Smooth muscle cell (in vitro differentiated cells): ENCODE measurements at regions not wholly inside any gene's neighbourhood (a gene's known extent, or its start where the extent isn't known, plus 50 kb on each side); places are given as distances from the start of the nearest gene placed in this dataset.

Source experiments
- DNase-seq: peaks from one replicate; lab custom pipeline; 2025; ENCODE audit not compliant: unreplicated experiment; lab: John Stamatoyannopoulos, UW
- H2AFZ ChIP-seq: fragments of 200-600 bp; sonication (generic); 2 replicates; pipeline ENCODE4 v1.6.0; 2016; ENCODE audit warnings: antibody characterized with exemption, low read depth, mild to moderate bottlenecking
- H3F3A ChIP-seq: fragments of 200-600 bp; sonication (generic); 2 replicates; pipeline ENCODE4 v1.6.0; 2017; ENCODE audit warnings: antibody characterized with exemption, low read depth
- H3K27ac ChIP-seq: fragments of 200-600 bp; sonication (generic); 2 replicates; pipeline ENCODE4 v1.5.1; 2016; ENCODE audit warnings: low read depth, mild to moderate bottlenecking
- H3K27me3 ChIP-seq: fragments of 200-600 bp; sonication (generic); 2 replicates; pipeline ENCODE4 v1.6.1; 2016; ENCODE audit warnings: low read depth, mild to moderate bottlenecking
- H3K36me3 ChIP-seq: fragments of 200-600 bp; sonication (generic); 2 replicates; pipeline ENCODE4 v1.5.1; 2016; ENCODE audit warnings: low read depth
- H3K4me1 ChIP-seq: fragments of 200-600 bp; sonication (generic); 2 replicates; pipeline ENCODE4 v1.5.1; 2016; ENCODE audit warnings: low read depth
- H3K4me2 ChIP-seq: fragments of 200-600 bp; sonication (generic); 2 replicates; pipeline ENCODE4 v1.6.0; 2016; ENCODE audit warnings: mild to moderate bottlenecking
- H3K4me3 ChIP-seq: fragments of 200-600 bp; sonication (generic); 2 replicates; pipeline ENCODE4 v1.5.1; 2016; ENCODE audit warnings: mild to moderate bottlenecking
- H3K79me2 ChIP-seq: fragments of 200-600 bp; sonication (generic); 2 replicates; pipeline ENCODE4 v1.6.0; 2016; ENCODE audit warnings: low read depth, mild to moderate bottlenecking
- H3K9ac ChIP-seq: fragments of 200-600 bp; sonication (generic); 2 replicates; pipeline ENCODE4 v1.6.0; 2016; ENCODE audit warnings: low read depth
- H3K9me3 ChIP-seq: fragments of 200-600 bp; sonication (generic); replicated peaks from 2 replicates; pipeline ENCODE4 v1.5.1; 2016; ENCODE audit warnings: low read depth
- H4K20me1 ChIP-seq: fragments of 200-600 bp; sonication (generic); 2 replicates; pipeline ENCODE4 v1.6.0; 2016; ENCODE audit warnings: low read depth
- CTCF ChIP-seq: fragments of 200-600 bp; sonication (generic); IDR thresholded peaks from 2 replicates; pipeline ENCODE4 v1.5.1; 2017; ENCODE audit warnings: borderline replicate concordance, mild to moderate bottlenecking, antibody characterized with exemption; ENCODE audit not compliant: insufficient read depth, poor library complexity, severe bottlenecking
- WGBS: methylation state at CpG from one replicate; pipeline ENCODE4 v1.1.7; 2016; ENCODE audit warnings: low lambda C conversion rate; 5-methylcytosine and 5-hydroxymethylcytosine counted together

DNA sequence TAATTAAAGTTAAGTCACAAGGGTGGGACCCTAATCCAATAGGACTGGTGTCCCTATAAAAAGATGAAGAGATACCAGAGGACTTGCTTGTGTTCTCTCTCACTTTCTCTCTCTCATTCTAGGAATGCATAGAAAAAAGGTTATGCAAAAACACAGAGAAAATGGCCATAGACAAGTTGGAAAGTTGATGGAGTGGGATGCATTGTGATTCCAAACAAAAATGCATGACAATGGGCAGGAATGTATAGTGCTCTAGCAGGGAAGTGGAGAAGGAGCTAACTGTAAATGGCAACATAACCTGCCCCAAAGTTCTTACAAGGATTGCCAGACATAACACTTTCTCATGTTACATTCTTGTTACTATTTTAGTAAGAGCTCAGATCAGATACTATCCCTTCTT, 301.6 kb upstream of the LRATD1 start:
- no peak overlapping the region for H3K4me3 ChIP-seq
- no peaks in the 10 kb centered on the region for H3F3A ChIP-seq
- no peak overlapping the region for H3K4me2 ChIP-seq
- no peaks in the 10 kb centered on the region for H3K9me3 ChIP-seq
- no peak overlapping the region for H3K27ac ChIP-seq
- H4K20me1 ChIP-seq, result no peaks in the 10 kb centered on the region
- H3K79me2 ChIP-seq, result no peaks in the 10 kb centered on the region
- H2AFZ ChIP-seq, result no peak overlapping the region
- no peaks in the 10 kb centered on the region for H3K4me1 ChIP-seq
- H3K9ac ChIP-seq, result no peak overlapping the region
- no peaks in the 10 kb centered on the region for H3K27me3 ChIP-seq
- no peak for TF ChIP-seq CTCF
- H3K36me3 ChIP-seq, result no peaks in the 10 kb centered on the region
- no peak for DNase-seq

GRCh38 chr2:14336759-14337382, 295.6 kb upstream of the LRATD1 start:
- Histone ChIP-seq H2AFZ (no peak overlapping the region), H3K4me1 (no peaks in the 10 kb centered on the region), H3K36me3 (no peaks in the 10 kb centered on the region), H3K79me2 (no peaks in the 10 kb centered on the region), H3K9ac (no peak overlapping the region), H4K20me1 (no peaks in the 10 kb centered on the region), H3K27me3 (no peaks in the 10 kb centered on the region), H3K4me3 (no peak overlapping the region), H3F3A (no peaks in the 10 kb centered on the region), H3K9me3 (no peaks in the 10 kb centered on the region), H3K4me2 (no peak overlapping the region), H3K27ac (no peak overlapping the region)
- TF ChIP-seq CTCF, result no peak
- DNase-seq, result no peak
- WGBS, result 74% methylated on average over 2 of the region's 2 CpGs

DNA sequence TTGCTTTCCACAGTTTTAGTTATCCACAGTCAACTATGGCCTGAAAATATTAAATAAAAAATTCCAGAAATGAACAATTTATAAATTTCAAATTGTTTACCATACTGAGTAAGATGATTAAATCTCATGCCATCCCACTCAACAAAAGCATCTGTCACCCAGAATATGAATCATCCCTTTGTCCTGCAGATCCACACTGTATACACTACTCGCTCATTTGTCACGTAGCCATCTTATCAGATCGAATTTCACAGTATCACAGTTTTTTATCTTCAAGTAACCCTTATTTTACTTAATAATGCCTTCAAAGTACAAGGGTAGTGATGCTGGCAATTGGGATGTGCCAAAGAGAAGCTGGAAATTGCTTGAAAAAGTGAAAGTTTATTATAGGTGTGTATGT, 291.8 kb upstream of the LRATD1 start:
- H3K27me3 ChIP-seq, result no peaks in the 10 kb centered on the region
- H2AFZ ChIP-seq, result no peak overlapping the region
- no peak overlapping the region for H3K9ac ChIP-seq
- 79% methylated on average over 3 of the region's 3 CpGs for WGBS
- no peak for DNase-seq
- TF ChIP-seq CTCF, result no peak
- H3K79me2 ChIP-seq, result no peaks in the 10 kb centered on the region
- no peaks in the 10 kb centered on the region for H4K20me1 ChIP-seq
- H3K9me3 ChIP-seq, result no peaks in the 10 kb centered on the region
- H3F3A ChIP-seq, result no peaks in the 10 kb centered on the region
- no peak overlapping the region for H3K4me2 ChIP-seq
- no peak overlapping the region for H3K4me3 ChIP-seq
- no peaks in the 10 kb centered on the region for H3K36me3 ChIP-seq
- H3K27ac ChIP-seq, result no peak overlapping the region
- H3K4me1 ChIP-seq, result no peaks in the 10 kb centered on the region

GRCh38 chr2:14342313-14342712, 290.2 kb upstream of the LRATD1 start:
- no peak for DNase-seq
- no peaks in the 10 kb centered on the region for H3K9me3 ChIP-seq
- H3K79me2 ChIP-seq, result no peaks in the 10 kb centered on the region
- H3K36me3 ChIP-seq, result no peaks in the 10 kb centered on the region
- 98% methylated on average over 3 of the region's 3 CpGs for WGBS
- TF ChIP-seq CTCF, result no peak
- H3K27ac ChIP-seq, result no peak overlapping the region
- H3K4me3 ChIP-seq, result no peak overlapping the region
- no peak overlapping the region for H3K4me2 ChIP-seq
- H2AFZ ChIP-seq, result no peak overlapping the region
- no peaks in the 10 kb centered on the region for H3K4me1 ChIP-seq
- H4K20me1 ChIP-seq, result no peaks in the 10 kb centered on the region
- H3K27me3 ChIP-seq, result no peaks in the 10 kb centered on the region
- H3K9ac ChIP-seq, result no peak overlapping the region
- no peaks in the 10 kb centered on the region for H3F3A ChIP-seq
